ENCODE measurements at regions not wholly inside any gene's neighbourhood (a gene's known extent, or its start where the extent isn't known, plus 50 kb on each side); places are given as distances from the start of the nearest gene placed in this dataset.

DNA sequence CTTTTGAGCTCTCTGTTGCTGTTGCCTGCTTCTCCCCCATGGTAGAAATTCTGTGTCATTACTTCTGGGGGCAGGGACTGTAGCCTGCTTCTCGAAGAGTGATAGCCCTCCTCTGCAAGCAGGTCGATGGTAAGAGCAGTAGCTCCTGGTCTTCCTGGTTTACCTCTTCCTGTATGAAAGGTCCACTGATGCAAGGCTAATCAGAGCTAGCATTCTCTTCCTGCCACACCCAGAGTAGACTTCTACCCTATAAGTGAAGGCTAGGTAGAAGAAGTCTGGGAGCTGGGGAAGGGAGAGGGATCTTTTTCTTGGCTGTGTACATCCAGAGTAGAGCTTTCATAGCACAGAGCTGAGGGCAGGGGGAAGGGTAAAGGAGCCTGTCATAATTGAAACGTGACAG is 357.0 kb downstream of the SQOR start:
- Histone ChIP-seq H2AK5ac (ENCODE audit: insufficient read length, low read length) (no peak overlapping the region), H3K4me2 (ENCODE audit: insufficient read depth, insufficient read length, low read length) (no peak overlapping the region), H2AFZ (ENCODE audit: low read length) (no peak overlapping the region), H2BK12ac (ENCODE audit: insufficient read length, low read depth, low read length) (no peak overlapping the region), H4K20me1 (ENCODE audit: control insufficient read depth, insufficient read depth, insufficient read length) (no peaks in the 10 kb centered on the region), H4K91ac (ENCODE audit: insufficient read length, low read depth, low read length) (no peak overlapping the region), H3K9me3 (ENCODE audit: control insufficient read depth, low read depth, low read length) (no peaks in the 10 kb centered on the region), H3K18ac (ENCODE audit: insufficient read length, low read depth, low read length) (no peak overlapping the region), H3K23me2 (ENCODE audit: insufficient read length, low read depth, low read length, poor library complexity, severe bottlenecking) (no peaks in the 10 kb centered on the region), H3K4me1 (ENCODE audit: insufficient read depth, low read length) (no peaks in the 10 kb centered on the region), H2BK15ac (ENCODE audit: low read depth, low read length) (no peak overlapping the region), H3K23ac (ENCODE audit: insufficient read length, low read depth, low read length) (no peak overlapping the region), H3K79me1 (ENCODE audit: insufficient read depth, low read depth, low read length, poor library complexity, severe bottlenecking) (no peaks in the 10 kb centered on the region), H2BK20ac (ENCODE audit: low read depth, low read length, poor library complexity, severe bottlenecking) (no peak overlapping the region), H3K4ac (ENCODE audit: low read depth, low read length) (no peak overlapping the region), H2BK5ac (ENCODE audit: insufficient read length, low read length) (no peak overlapping the region), H4K8ac (replicated peaks; ENCODE audit: insufficient read length, low read depth, low read length) (no peak overlapping the region), H3T11ph (ENCODE audit: low read length) (no peak overlapping the region), H3K14ac (ENCODE audit: insufficient read depth, low read length) (no peak overlapping the region), H2BK120ac (ENCODE audit: low read depth, low read length, poor library complexity, severe bottlenecking) (no peak overlapping the region), H3K9ac (ENCODE audit: extremely low read depth, insufficient read length, low read length) (no peak overlapping the region), H3K56ac (ENCODE audit: insufficient read length, low read depth, low read length) (no peak overlapping the region), H4K5ac (ENCODE audit: insufficient read length, low read depth, low read length) (no peak overlapping the region), H3K27me3 (ENCODE audit: insufficient read depth, low read length) (no peaks in the 10 kb centered on the region), H3K27ac (ENCODE audit: insufficient read length, low read depth, low read length) (no peak overlapping the region), H3K79me2 (ENCODE audit: insufficient read depth, low read length) (no peaks in the 10 kb centered on the region)
- peaks cover 12 to 37% of the 10 kb centered on the region in 2 experiments for H3K9me3 Mint-ChIP-seq
- TF ChIP-seq, protein P1, sequence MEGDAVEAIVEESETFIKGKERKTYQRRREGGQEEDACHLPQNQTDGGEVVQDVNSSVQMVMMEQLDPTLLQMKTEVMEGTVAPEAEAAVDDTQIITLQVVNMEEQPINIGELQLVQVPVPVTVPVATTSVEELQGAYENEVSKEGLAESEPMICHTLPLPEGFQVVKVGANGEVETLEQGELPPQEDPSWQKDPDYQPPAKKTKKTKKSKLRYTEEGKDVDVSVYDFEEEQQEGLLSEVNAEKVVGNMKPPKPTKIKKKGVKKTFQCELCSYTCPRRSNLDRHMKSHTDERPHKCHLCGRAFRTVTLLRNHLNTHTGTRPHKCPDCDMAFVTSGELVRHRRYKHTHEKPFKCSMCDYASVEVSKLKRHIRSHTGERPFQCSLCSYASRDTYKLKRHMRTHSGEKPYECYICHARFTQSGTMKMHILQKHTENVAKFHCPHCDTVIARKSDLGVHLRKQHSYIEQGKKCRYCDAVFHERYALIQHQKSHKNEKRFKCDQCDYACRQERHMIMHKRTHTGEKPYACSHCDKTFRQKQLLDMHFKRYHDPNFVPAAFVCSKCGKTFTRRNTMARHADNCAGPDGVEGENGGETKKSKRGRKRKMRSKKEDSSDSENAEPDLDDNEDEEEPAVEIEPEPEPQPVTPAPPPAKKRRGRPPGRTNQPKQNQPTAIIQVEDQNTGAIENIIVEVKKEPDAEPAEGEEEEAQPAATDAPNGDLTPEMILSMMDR (conservative IDR thresholded peaks at IDR 0.05), result no peak
- peaks cover 1% of the 10 kb centered on the region for H3K27me3 Mint-ChIP-seq (ENCODE audit: low read depth)
- no peak for DNase-seq
- no CpG with 5 or more reads among the region's 3 CpGs for WGBS (ENCODE audit: extremely low coverage, insufficient read length, low lambda C conversion rate)
- H3K36me3 Mint-ChIP-seq (ENCODE audit: insufficient read depth in 1 of 3, low read depth in 3 of 3), result peaks cover 0 to 4% (median 0%) of the 10 kb centered on the region in 3 experiments; a peak in 2 of 7 replicates
- no peak overlapping the region for H3K27ac Mint-ChIP-seq
- H3K4me1 Mint-ChIP-seq, result no peaks in the 10 kb centered on the region
- H3K4me3 Mint-ChIP-seq, result no peak overlapping the region

All from H9 (cell line).